ENCODE measurements at regions not wholly inside any gene's neighbourhood (a gene's known extent, or its start where the extent isn't known, plus 50 kb on each side); places are given as distances from the start of the nearest gene placed in this dataset.

GRCh38 chr16:65658787-65659220 is 536.9 kb upstream of the CDH11 start:
- H3K27ac Mint-ChIP-seq, result no peak overlapping the region
- H3K36me3 Mint-ChIP-seq, result peaks cover 0 to 4% (median 0%) of the 10 kb centered on the region in 5 donors
- ChIA-PET POLR2A (no interaction called here), CTCF (no interaction called here)
- Histone ChIP-seq H3K9me3 (ENCODE audit: control insufficient read depth in 2 of 3, low read length in 3 of 3) (no peaks in the 10 kb centered on the region), H3K27me3 (ENCODE audit: control insufficient read depth in 2 of 2, insufficient read depth in 2 of 2, low read length in 2 of 2) (no peaks in the 10 kb centered on the region), H3K4me1 (ENCODE audit: control insufficient read depth in 2 of 2, insufficient read depth in 2 of 2, low read length in 2 of 2) (no peaks in the 10 kb centered on the region), H3K36me3 (ENCODE audit: control insufficient read depth in 2 of 3, insufficient read depth in 3 of 3, low read length in 3 of 3) (no peaks in the 10 kb centered on the region), H3K4me3 (ENCODE audit: low read length) (no peak overlapping the region), H3K27ac (ENCODE audit: low read depth, low read length) (no peak overlapping the region)
- DNase-seq, result no peak
- peaks cover 0 to 16% (median 6%) of the 10 kb centered on the region in 11 donors for H3K9me3 Mint-ChIP-seq
- intact Hi-C loops (cut with micrococcal nuclease), result no loop called here
- H3K4me3 Mint-ChIP-seq, result no peak overlapping the region
- peaks cover 0 to 20% (median 8%) of the 10 kb centered on the region in 5 donors for H3K27me3 Mint-ChIP-seq
- ATAC-seq, result no peak
- H3K4me1 Mint-ChIP-seq, result no peaks in the 10 kb centered on the region

GRCh38 chr16:65658349-65658748 is 536.5 kb upstream of the CDH11 start:
- no peaks in the 10 kb centered on the region for H3K4me1 Mint-ChIP-seq
- POLR2A ChIA-PET, result no interaction called here
- DNase-seq, result no peak
- H3K4me1 ChIP-seq (ENCODE audit: control insufficient read depth in 2 of 2, insufficient read depth in 2 of 2, low read length in 2 of 2), result no peaks in the 10 kb centered on the region
- no peaks in the 10 kb centered on the region for H3K9me3 ChIP-seq (ENCODE audit: control insufficient read depth in 2 of 3, low read length in 3 of 3)
- H3K27ac Mint-ChIP-seq, result no peak overlapping the region
- H3K36me3 Mint-ChIP-seq, result peaks cover 0 to under 1% (median 0%) of the 10 kb centered on the region in 5 donors
- H3K4me3 Mint-ChIP-seq, result no peak overlapping the region
- no peak overlapping the region for H3K4me3 ChIP-seq (ENCODE audit: low read length)
- CTCF ChIA-PET, result no interaction called here
- no peaks in the 10 kb centered on the region for H3K36me3 ChIP-seq (ENCODE audit: control insufficient read depth in 2 of 3, insufficient read depth in 3 of 3, low read length in 3 of 3)
- H3K27me3 ChIP-seq (ENCODE audit: control insufficient read depth in 2 of 2, insufficient read depth in 2 of 2, low read length in 2 of 2), result no peaks in the 10 kb centered on the region
- peaks cover 0 to 20% (median 8%) of the 10 kb centered on the region in 5 donors for H3K27me3 Mint-ChIP-seq
- H3K9me3 Mint-ChIP-seq, result peaks cover 0 to 13% (median 2%) of the 10 kb centered on the region in 11 donors
- no peak overlapping the region for H3K27ac ChIP-seq (ENCODE audit: low read depth, low read length)
- ATAC-seq, result no peak
- intact Hi-C loops (cut with micrococcal nuclease), result no loop called here

- ATAC-seq (no peak), DNase-seq (no peak)
- Mint-ChIP-seq H3K27ac (no peak overlapping the region), H3K27me3 (peaks cover 0 to 20% (median 8%) of the 10 kb centered on the region in 5 donors), H3K4me3 (no peak overlapping the region), H3K4me1 (no peaks in the 10 kb centered on the region), H3K36me3 (no peaks in the 10 kb centered on the region), H3K9me3 (peaks cover 0 to 13% (median 2%) of the 10 kb centered on the region in 11 donors)
- CTCF ChIA-PET, result no interaction called here
- Histone ChIP-seq H3K36me3 (ENCODE audit: control insufficient read depth in 2 of 3, insufficient read depth in 3 of 3, low read length in 3 of 3) (no peaks in the 10 kb centered on the region), H3K4me1 (ENCODE audit: control insufficient read depth in 2 of 2, insufficient read depth in 2 of 2, low read length in 2 of 2) (no peaks in the 10 kb centered on the region), H3K9me3 (ENCODE audit: control insufficient read depth in 2 of 3, low read length in 3 of 3) (no peaks in the 10 kb centered on the region), H3K27ac (ENCODE audit: low read depth, low read length) (no peak overlapping the region), H3K4me3 (ENCODE audit: low read length) (no peak overlapping the region), H3K27me3 (ENCODE audit: control insufficient read depth in 2 of 2, insufficient read depth in 2 of 2, low read length in 2 of 2) (no peaks in the 10 kb centered on the region)
- intact Hi-C loops (cut with micrococcal nuclease), result no loop called here
- POLR2A ChIA-PET, result no interaction called here
Observed at GRCh38 chr16:65657556-65657955, 535.7 kb upstream of the CDH11 start.

DNA sequence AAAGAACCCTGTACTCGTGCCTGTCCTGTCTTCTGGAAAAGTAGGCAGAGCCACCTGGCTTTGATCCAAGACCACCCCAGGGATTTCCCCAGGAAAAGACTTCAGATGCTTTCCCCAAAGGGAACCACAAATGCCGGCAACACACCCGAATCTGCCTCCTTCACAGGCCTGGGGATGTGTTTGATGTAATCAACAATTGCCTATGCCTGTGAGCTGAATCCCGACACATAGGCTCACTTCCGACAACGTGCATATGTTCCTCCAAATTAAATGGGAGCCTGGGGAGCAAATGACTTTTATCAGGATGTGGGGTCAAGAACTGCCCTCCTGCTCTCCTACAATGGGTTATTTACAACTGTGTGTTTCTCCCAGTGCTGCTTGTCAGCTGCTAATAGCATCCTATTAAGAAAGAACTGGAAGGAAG is 535.2 kb upstream of the CDH11 start:
- no peak overlapping the region for H3K27ac ChIP-seq (ENCODE audit: low read depth, low read length)
- no peaks in the 10 kb centered on the region for H3K4me1 Mint-ChIP-seq
- H3K27ac Mint-ChIP-seq, result no peak overlapping the region
- no peaks in the 10 kb centered on the region for H3K9me3 ChIP-seq (ENCODE audit: control insufficient read depth in 2 of 3, low read length in 3 of 3)
- H3K36me3 ChIP-seq (ENCODE audit: control insufficient read depth in 2 of 3, insufficient read depth in 3 of 3, low read length in 3 of 3), result no peaks in the 10 kb centered on the region
- CTCF ChIA-PET, result no interaction called here
- no peaks in the 10 kb centered on the region for H3K36me3 Mint-ChIP-seq
- peaks cover 0 to 20% (median 8%) of the 10 kb centered on the region in 5 donors for H3K27me3 Mint-ChIP-seq
- ATAC-seq, result no peak
- POLR2A ChIA-PET, result no interaction called here
- no peak overlapping the region for H3K4me3 ChIP-seq (ENCODE audit: low read length)
- no peak overlapping the region for H3K4me3 Mint-ChIP-seq
- no peak for DNase-seq
- intact Hi-C loops (cut with micrococcal nuclease), result no loop called here
- H3K9me3 Mint-ChIP-seq, result peaks cover 0 to 16% (median 2%) of the 10 kb centered on the region in 11 donors
- no peaks in the 10 kb centered on the region for H3K4me1 ChIP-seq (ENCODE audit: control insufficient read depth in 2 of 2, insufficient read depth in 2 of 2, low read length in 2 of 2)
- no peaks in the 10 kb centered on the region for H3K27me3 ChIP-seq (ENCODE audit: control insufficient read depth in 2 of 2, insufficient read depth in 2 of 2, low read length in 2 of 2)

GRCh38 chr16:65655802-65656201 is 533.9 kb upstream of the CDH11 start:
- no peaks in the 10 kb centered on the region for H3K36me3 Mint-ChIP-seq
- peaks cover 0 to 20% (median 5%) of the 10 kb centered on the region in 5 donors for H3K27me3 Mint-ChIP-seq
- no peaks in the 10 kb centered on the region for H3K27me3 ChIP-seq (ENCODE audit: control insufficient read depth in 2 of 2, insufficient read depth in 2 of 2, low read length in 2 of 2)
- H3K4me1 ChIP-seq (ENCODE audit: control insufficient read depth in 2 of 2, insufficient read depth in 2 of 2, low read length in 2 of 2), result no peaks in the 10 kb centered on the region
- no peaks in the 10 kb centered on the region for H3K4me1 Mint-ChIP-seq
- peaks cover 0 to 19% (median 2%) of the 10 kb centered on the region in 11 donors for H3K9me3 Mint-ChIP-seq
- POLR2A ChIA-PET, result no interaction called here
- no peak for ATAC-seq
- no peak for DNase-seq
- CTCF ChIA-PET, result no interaction called here
- no peaks in the 10 kb centered on the region for H3K36me3 ChIP-seq (ENCODE audit: control insufficient read depth in 2 of 3, insufficient read depth in 3 of 3, low read length in 3 of 3)
- H3K4me3 ChIP-seq (ENCODE audit: low read length), result no peak overlapping the region
- no peak overlapping the region for H3K27ac Mint-ChIP-seq
- intact Hi-C loops (cut with micrococcal nuclease), result no loop called here
- no peak overlapping the region for H3K27ac ChIP-seq (ENCODE audit: low read depth, low read length)
- H3K9me3 ChIP-seq (ENCODE audit: control insufficient read depth in 2 of 3, low read length in 3 of 3), result no peaks in the 10 kb centered on the region
- no peak overlapping the region for H3K4me3 Mint-ChIP-seq

DNA sequence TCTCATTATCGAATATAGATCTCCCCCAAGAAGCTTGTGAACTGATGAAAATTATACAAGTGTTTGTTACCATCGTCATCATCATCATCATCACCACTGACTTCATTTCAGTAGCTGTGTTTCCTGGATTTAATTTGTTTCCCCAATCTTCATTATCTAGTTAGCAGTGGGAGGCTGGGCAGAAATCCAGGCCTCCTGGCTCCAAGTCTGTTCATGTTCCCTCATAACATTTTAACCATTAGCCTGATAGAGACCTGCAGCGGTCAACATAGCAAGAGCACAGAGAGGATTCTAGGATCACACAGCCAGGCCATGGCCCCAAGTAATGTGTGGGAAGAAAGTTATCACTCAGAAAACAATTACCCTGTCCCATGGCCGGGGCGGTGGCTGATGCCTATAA is 526.2 kb upstream of the CDH11 start:
- no peaks in the 10 kb centered on the region for H3K36me3 Mint-ChIP-seq
- H3K9me3 Mint-ChIP-seq, result peaks cover 0 to 9% (median 0%) of the 10 kb centered on the region in 11 donors
- ChIA-PET CTCF (no interaction called here), POLR2A (no interaction called here)
- Histone ChIP-seq H3K27ac (ENCODE audit: low read depth, low read length) (no peak overlapping the region), H3K27me3 (ENCODE audit: control insufficient read depth in 2 of 2, insufficient read depth in 2 of 2, low read length in 2 of 2) (no peaks in the 10 kb centered on the region), H3K4me3 (ENCODE audit: low read length) (no peak overlapping the region), H3K9me3 (ENCODE audit: control insufficient read depth in 2 of 3, low read length in 3 of 3) (no peaks in the 10 kb centered on the region), H3K4me1 (ENCODE audit: control insufficient read depth in 2 of 2, insufficient read depth in 2 of 2, low read length in 2 of 2) (no peaks in the 10 kb centered on the region), H3K36me3 (ENCODE audit: control insufficient read depth in 2 of 3, insufficient read depth in 3 of 3, low read length in 3 of 3) (no peaks in the 10 kb centered on the region)
- DNase-seq (no peak), ATAC-seq (no peak)
- no peaks in the 10 kb centered on the region for H3K4me1 Mint-ChIP-seq
- no peak overlapping the region for H3K4me3 Mint-ChIP-seq
- no peaks in the 10 kb centered on the region for H3K27me3 Mint-ChIP-seq
- intact Hi-C loops (cut with micrococcal nuclease), result no loop called here
- no peak overlapping the region for H3K27ac Mint-ChIP-seq

DNA sequence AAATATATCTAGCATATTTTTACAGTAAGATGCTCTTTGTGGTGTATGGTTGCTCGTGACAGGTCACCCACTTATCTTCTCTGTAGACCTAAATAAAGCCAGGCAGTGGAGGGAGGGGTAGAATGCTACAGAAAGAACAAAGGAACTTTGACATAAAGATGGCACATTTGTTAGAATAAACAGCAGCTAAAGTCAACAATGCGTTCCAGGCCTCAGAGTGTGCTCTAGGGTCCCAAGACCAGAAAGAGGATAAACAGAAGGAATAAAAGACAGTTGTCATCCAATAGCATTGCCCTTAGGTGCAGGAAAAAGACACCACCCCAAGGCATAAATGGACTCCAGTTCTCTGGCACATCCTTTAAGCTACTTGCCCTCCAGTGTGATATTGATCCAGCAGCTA is 523.0 kb upstream of the CDH11 start:
- Histone ChIP-seq H3K27me3 (ENCODE audit: control insufficient read depth in 2 of 2, insufficient read depth in 2 of 2, low read length in 2 of 2) (no peaks in the 10 kb centered on the region), H3K4me1 (ENCODE audit: control insufficient read depth in 2 of 2, insufficient read depth in 2 of 2, low read length in 2 of 2) (no peaks in the 10 kb centered on the region), H3K27ac (ENCODE audit: low read depth, low read length) (no peak overlapping the region), H3K36me3 (ENCODE audit: control insufficient read depth in 2 of 3, insufficient read depth in 3 of 3, low read length in 3 of 3) (no peaks in the 10 kb centered on the region), H3K9me3 (ENCODE audit: control insufficient read depth in 2 of 3, low read length in 3 of 3) (no peaks in the 10 kb centered on the region), H3K4me3 (ENCODE audit: low read length) (no peak overlapping the region)
- POLR2A ChIA-PET, result no interaction called here
- no peaks in the 10 kb centered on the region for H3K27me3 Mint-ChIP-seq
- peaks cover 0 to 3% (median 0%) of the 10 kb centered on the region in 5 donors for H3K36me3 Mint-ChIP-seq
- no peak overlapping the region for H3K4me3 Mint-ChIP-seq
- H3K9me3 Mint-ChIP-seq, result peaks cover 0 to 6% (median 2%) of the 10 kb centered on the region in 11 donors
- intact Hi-C loops (cut with micrococcal nuclease), result no loop called here
- H3K27ac Mint-ChIP-seq, result no peak overlapping the region
- ATAC-seq (no peak), DNase-seq (no peak)
- no peaks in the 10 kb centered on the region for H3K4me1 Mint-ChIP-seq
- CTCF ChIA-PET, result no interaction called here

All from naive thymus-derived CD4-positive, alpha-beta T cell (primary cell).